IMR-90 (cell line): ENCODE measurements at regions not wholly inside any gene's neighbourhood (a gene's known extent, or its start where the extent isn't known, plus 50 kb on each side); places are given as distances from the start of the nearest gene placed in this dataset.

ENCODE experiments used
- ATAC-seq: fragments of 200-7000 bp; cut with Tn5 transposase; 2 replicates; pipeline ENCODE4 v1.9.1; 2020; ENCODE audit warnings: low read depth, mild to moderate bottlenecking, moderate library complexity
- BruUV-seq: library from RNA; stranded (reverse); fragments of 400-500 nt; replicated peaks from 2 replicates; lab custom pipeline; 2021; lab: Mats Ljungman, UMichigan
- CTCF ChIA-PET: fragments of 300-600 bp; formaldehyde crosslinking; extraction: SDS; loops from one replicate; lab custom pipeline; 2021; ENCODE audit warnings: antibody characterized with exemption; lab: Yijun Ruan, JAX
- POLR2A ChIA-PET: fragments of 300-600 bp; sonication (Branson Sonifier 250); formaldehyde crosslinking; loops from one replicate; lab custom pipeline; 2022; ENCODE audit warnings: antibody characterized with exemption; ENCODE audit not compliant: unreplicated experiment; lab: Charles Lee
- DNase-seq: peaks from one replicate; pipeline ENCODE4 v3.0.0; 2013
- H2AFZ ChIP-seq: replicated peaks from 2 replicates; pipeline ENCODE3; 2013; ENCODE audit warnings: low read length, mild to moderate bottlenecking; ENCODE audit not compliant: poor library complexity
- H2AK5ac ChIP-seq: 2 replicates; pipeline ENCODE4 v1.6.1; 2013; ENCODE audit warnings: low read depth, low read length, inconsistent platforms
- H2AK9ac ChIP-seq: replicated peaks from 2 replicates; pipeline ENCODE3; 2013; ENCODE audit warnings: mild to moderate bottlenecking, low read depth, low read length, moderate library complexity; ENCODE audit not compliant: poor library complexity
- H2BK120ac ChIP-seq: 2 replicates; pipeline ENCODE4 v1.6.1; 2013; ENCODE audit warnings: low read depth, low read length, inconsistent platforms
- H2BK15ac ChIP-seq: 3 replicates; pipeline ENCODE4 v1.6.1; 2013; ENCODE audit warnings: low read depth, low read length, inconsistent platforms
- H2BK20ac ChIP-seq: 2 replicates; pipeline ENCODE4 v1.6.1; 2013; ENCODE audit warnings: low read depth, mild to moderate bottlenecking, inconsistent platforms, low read length, moderate library complexity
- H2BK5ac ChIP-seq: 2 replicates; pipeline ENCODE4 v1.6.1; 2013; ENCODE audit warnings: mild to moderate bottlenecking, low read depth, low read length, inconsistent platforms; ENCODE audit not compliant: poor library complexity, severe bottlenecking
- H3K14ac ChIP-seq: replicated peaks from 2 replicates; pipeline ENCODE4 v1.6.1; 2013; ENCODE audit warnings: low read depth, low read length, inconsistent platforms
- H3K18ac ChIP-seq: 2 replicates; pipeline ENCODE4 v1.6.1; 2013; ENCODE audit warnings: low read depth, low read length, control low read depth
- H3K23ac ChIP-seq: 2 replicates; pipeline ENCODE4 v1.6.1; 2013; ENCODE audit warnings: low read depth, low read length, inconsistent platforms
- H3K27ac ChIP-seq: 2 replicates; pipeline ENCODE4 v1.5.1; 2013; ENCODE audit warnings: mild to moderate bottlenecking, control low read depth, low read length; ENCODE audit not compliant: insufficient read depth
- H3K27me3 ChIP-seq: 2 replicates; pipeline ENCODE4 v1.6.1; 2013; ENCODE audit warnings: low read length; ENCODE audit not compliant: control insufficient read depth, insufficient read depth
- H3K36me3 ChIP-seq: 2 replicates; pipeline ENCODE4 v1.6.1; 2013; ENCODE audit warnings: low read length, mixed read lengths; ENCODE audit not compliant: control insufficient read depth, insufficient read depth
- H3K4ac ChIP-seq: 2 replicates; pipeline ENCODE4 v1.6.1; 2013; ENCODE audit warnings: low read depth, low read length, inconsistent platforms
- H3K4me1 ChIP-seq: 2 replicates; pipeline ENCODE4 v1.6.1; 2013; ENCODE audit warnings: low read length, mixed read lengths; ENCODE audit not compliant: control insufficient read depth, insufficient read depth
- H3K4me2 ChIP-seq: 2 replicates; pipeline ENCODE4 v1.6.1; 2013; ENCODE audit warnings: low read depth, mild to moderate bottlenecking, control low read depth, low read length, moderate library complexity
- H3K4me3 ChIP-seq: 2 replicates; pipeline ENCODE4 v1.5.1; 2013; ENCODE audit warnings: low read depth, mild to moderate bottlenecking, control low read depth, low read length, moderate library complexity; ENCODE audit not compliant: insufficient read depth
- H3K56ac ChIP-seq: 2 replicates; pipeline ENCODE4 v1.6.1; 2013; ENCODE audit warnings: low read length, inconsistent platforms; ENCODE audit not compliant: insufficient read depth; ENCODE audit errors: extremely low read depth
- H3K79me1 ChIP-seq, 2 experiments: 2 replicates each; pipeline ENCODE4 v1.6.1; 2013; ENCODE audit warnings: low read length in 2 of 2, inconsistent platforms in 1 of 2, low read depth in 1 of 2
- H3K9ac ChIP-seq: 2 replicates; pipeline ENCODE4 v1.6.1; 2013; ENCODE audit warnings: low read depth, low read length, control low read depth
- H3K9me1 ChIP-seq: 2 replicates; pipeline ENCODE4 v1.6.1; 2013; ENCODE audit warnings: low read length, inconsistent platforms; ENCODE audit not compliant: insufficient read depth
- H3K9me3 ChIP-seq: 2 replicates; pipeline ENCODE4 v1.6.1; 2013; ENCODE audit warnings: low read length; ENCODE audit not compliant: control insufficient read depth, insufficient read depth
- H4K20me1 ChIP-seq: 2 replicates; pipeline ENCODE4 v1.6.1; 2013; ENCODE audit warnings: low read length, inconsistent platforms; ENCODE audit not compliant: insufficient read depth
- H4K5ac ChIP-seq: 2 replicates; pipeline ENCODE4 v1.6.1; 2013; ENCODE audit warnings: mild to moderate bottlenecking, low read depth, low read length, control low read depth
- H4K8ac ChIP-seq, 2 experiments: 2 replicates each; pipeline ENCODE4 v1.6.1; 2013; ENCODE audit warnings: low read depth in 2 of 2, low read length in 2 of 2, control low read depth in 1 of 2, inconsistent platforms in 1 of 2
- H4K91ac ChIP-seq: 2 replicates; pipeline ENCODE4 v1.6.1; 2013; ENCODE audit warnings: low read depth, low read length, inconsistent platforms; ENCODE audit not compliant: insufficient read depth
- BHLHE40 ChIP-seq: fragments of 150-350 bp; IDR thresholded peaks from 2 replicates; pipeline ENCODE4 v1.6.1; 2016; ENCODE audit warnings: mild to moderate bottlenecking, low read depth, low read length
- MXI1 ChIP-seq: IDR thresholded peaks from 2 replicates; pipeline ENCODE4 v1.6.1; 2012; ENCODE audit warnings: low read depth, mild to moderate bottlenecking, low read length, moderate library complexity, borderline replicate concordance
- RCOR1 ChIP-seq: IDR thresholded peaks from 2 replicates; pipeline ENCODE4 v1.6.1; 2012; ENCODE audit warnings: mild to moderate bottlenecking, low read length, improper control_type of control experiment; ENCODE audit not compliant: insufficient replicate concordance
- WGBS, 2 experiments: methylation state at CpG; one replicate each; pipeline versions ENCODE4 v1.1.5 to v1.1.7; 2013; ENCODE audit warnings: missing lambda C conversion rate in 2 of 2; ENCODE audit not compliant: insufficient read length in 1 of 2; ENCODE audit errors: extremely low coverage in 2 of 2; 5-methylcytosine and 5-hydroxymethylcytosine counted together
- dilution Hi-C: fragments of 300-500 bp; cut with HindIII; formaldehyde crosslinking; loops from one replicate; pipeline ENCODE4 v1.14.3; 2018; ENCODE audit warnings: low sequenced_read_pairs; ENCODE audit not compliant: unreplicated experiment
- in situ Hi-C: fragments of 300-500 bp; cut with MboI; formaldehyde crosslinking; loops from 3 replicates; pipeline ENCODE4 v1.14.3; 2019; ENCODE audit warnings: low sequenced_read_pairs, inconsistent platforms, mixed read lengths
- intact Hi-C: fragments of 100-400 bp; cut with micrococcal nuclease; formaldehyde crosslinking; loops from 2 replicates; pipeline ENCODE4 v1.10.0; 2022
- TF ChIP-seq, protein P1 (sequence below): conservative IDR thresholded peaks from 2 replicates; pipeline ENCODE4 v1.5.1; 2012; ENCODE audit warnings: mild to moderate bottlenecking, low read depth, low read length, improper control_type of control experiment

DNA sequence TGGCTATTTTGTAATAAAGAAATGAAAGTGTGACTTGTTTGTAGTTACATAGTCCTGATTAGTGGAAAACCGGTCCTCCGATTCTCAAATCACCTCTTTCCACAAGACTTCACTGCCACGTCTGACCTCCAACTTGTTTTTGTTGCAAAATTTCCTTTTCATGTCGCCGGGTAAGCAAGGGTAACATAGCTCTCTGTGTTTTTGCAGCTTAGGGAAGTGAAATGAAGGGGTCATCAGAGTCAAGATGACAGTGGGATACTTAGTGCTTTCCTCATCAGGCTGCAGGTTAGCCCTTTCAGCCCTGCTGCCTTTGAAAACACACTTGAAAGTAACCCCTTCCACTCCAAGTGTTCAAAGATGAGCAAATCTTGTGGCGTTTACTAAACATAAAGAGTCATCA, 217.9 kb downstream of the USP25 start:
- Histone ChIP-seq H4K91ac (no peak overlapping the region), H2BK20ac (no peak overlapping the region), H3K4me1 (no peaks in the 10 kb centered on the region), H3K23ac (no peak overlapping the region), H3K56ac (no peak overlapping the region), H4K20me1 (no peaks in the 10 kb centered on the region), H3K14ac (no peak overlapping the region), H2AFZ (no peak overlapping the region), H2BK5ac (no peak overlapping the region), H3K4ac (no peak overlapping the region), H3K27me3 (0 out of 2 replicates have a peak, but pooled peaks cover 1% of the 10 kb centered on the region), H3K36me3 (no peaks in the 10 kb centered on the region), H4K8ac (no peak overlapping the region), H3K27ac (no peak overlapping the region), H3K79me1 (no peaks in the 10 kb centered on the region), H3K4me3 (no peak overlapping the region), H3K9me3 (no peaks in the 10 kb centered on the region), H2AK5ac (no peak overlapping the region), H3K9me1 (no peaks in the 10 kb centered on the region), H4K5ac (no peak overlapping the region), H3K18ac (no peak overlapping the region), H2BK15ac (no peak overlapping the region), H3K4me2 (no peak overlapping the region), H3K9ac (no peak overlapping the region), H2AK9ac (no peak overlapping the region), H2BK120ac (no peak overlapping the region)
- dilution Hi-C loops: no loop called here
- no TSS peak for BruUV-seq
- WGBS, 2 experiments: no CpG with 5 or more reads among the region's 6 CpGs
- intact Hi-C loops: no loop called here
- ATAC-seq: no peak
- POLR2A ChIA-PET: no interaction called here
- CTCF ChIA-PET: no interaction called here
- TF ChIP-seq BHLHE40 (no peak), RCOR1 (no peak), MXI1 (no peak)
- TF ChIP-seq, protein P1, sequence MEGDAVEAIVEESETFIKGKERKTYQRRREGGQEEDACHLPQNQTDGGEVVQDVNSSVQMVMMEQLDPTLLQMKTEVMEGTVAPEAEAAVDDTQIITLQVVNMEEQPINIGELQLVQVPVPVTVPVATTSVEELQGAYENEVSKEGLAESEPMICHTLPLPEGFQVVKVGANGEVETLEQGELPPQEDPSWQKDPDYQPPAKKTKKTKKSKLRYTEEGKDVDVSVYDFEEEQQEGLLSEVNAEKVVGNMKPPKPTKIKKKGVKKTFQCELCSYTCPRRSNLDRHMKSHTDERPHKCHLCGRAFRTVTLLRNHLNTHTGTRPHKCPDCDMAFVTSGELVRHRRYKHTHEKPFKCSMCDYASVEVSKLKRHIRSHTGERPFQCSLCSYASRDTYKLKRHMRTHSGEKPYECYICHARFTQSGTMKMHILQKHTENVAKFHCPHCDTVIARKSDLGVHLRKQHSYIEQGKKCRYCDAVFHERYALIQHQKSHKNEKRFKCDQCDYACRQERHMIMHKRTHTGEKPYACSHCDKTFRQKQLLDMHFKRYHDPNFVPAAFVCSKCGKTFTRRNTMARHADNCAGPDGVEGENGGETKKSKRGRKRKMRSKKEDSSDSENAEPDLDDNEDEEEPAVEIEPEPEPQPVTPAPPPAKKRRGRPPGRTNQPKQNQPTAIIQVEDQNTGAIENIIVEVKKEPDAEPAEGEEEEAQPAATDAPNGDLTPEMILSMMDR: no peak
- in situ Hi-C loops: no loop called here
- no peak for DNase-seq
